NCI-H510A treated with DMSO at 0.1 percent for 48 hours (cell line): ENCODE measurements at regions not wholly inside any gene's neighbourhood (a gene's known extent, or its start where the extent isn't known, plus 50 kb on each side); places are given as distances from the start of the nearest gene placed in this dataset.
A peak's percentile ranks its signal among the peaks of the same experiment; 100 is the strongest.

Source experiments
- DNase-seq: peaks from one replicate; lab custom pipeline; 2025; lab: John Stamatoyannopoulos, UW

GRCh38 chr13:91085127-91085526 is 262.4 kb upstream of the MIR17HG start:
- DNase-seq, result no peak

DNA sequence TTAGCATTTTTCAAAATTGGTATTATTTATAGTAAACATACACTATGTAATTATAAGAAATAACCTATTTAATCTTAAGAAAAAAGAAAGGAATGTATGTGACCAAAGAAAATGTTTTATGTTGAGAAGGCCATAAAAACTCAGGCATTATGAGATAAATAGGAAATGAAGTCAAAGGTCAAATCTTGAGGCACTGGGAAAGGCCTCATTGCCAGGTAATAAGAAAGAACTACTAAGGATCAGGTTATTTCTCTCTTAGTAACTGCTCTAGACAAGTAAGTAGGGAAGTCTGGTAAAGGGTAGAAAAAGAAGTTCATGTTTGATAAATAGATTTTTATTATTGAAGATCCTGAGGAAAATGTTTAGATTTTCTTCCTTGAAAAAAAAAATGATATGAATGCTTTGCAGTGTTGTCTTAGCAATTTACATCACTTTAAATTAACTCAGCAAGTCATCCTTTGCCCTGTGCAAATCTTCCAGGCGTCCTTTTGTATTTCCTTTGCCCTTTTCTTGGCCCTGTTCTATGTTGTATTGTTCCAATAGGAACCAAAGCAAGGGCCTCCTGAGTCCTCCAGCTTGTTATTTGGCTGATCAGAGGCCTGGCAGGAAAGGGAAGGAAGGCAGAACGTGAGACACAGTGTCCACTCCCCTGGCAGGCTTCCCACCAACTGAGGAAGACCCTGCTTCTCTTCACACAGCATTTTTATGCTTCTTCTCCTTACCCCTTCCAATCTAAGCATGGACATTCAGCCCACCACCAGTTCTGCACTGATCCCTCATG is 260.4 kb upstream of the MIR17HG start:
- no peak for DNase-seq

DNA sequence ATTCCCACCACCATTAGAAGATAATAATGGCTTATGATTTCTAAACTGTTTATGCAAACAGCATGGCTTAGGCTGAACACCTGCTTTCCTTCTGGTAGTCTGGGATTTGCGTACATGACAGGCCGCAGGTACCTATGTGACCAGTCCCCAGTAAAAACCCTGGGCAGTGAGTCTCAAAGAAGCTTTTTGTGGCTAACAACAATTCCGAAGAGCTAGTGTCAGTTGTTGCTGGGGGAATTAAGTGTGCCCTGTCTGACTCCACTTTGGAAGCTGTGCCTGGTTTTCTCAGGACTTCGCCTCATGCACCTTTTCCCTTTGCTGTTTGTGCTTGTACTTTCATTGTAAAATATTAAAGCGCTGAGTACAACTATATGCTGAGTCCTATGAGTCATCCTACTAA is 250.2 kb upstream of the MIR17HG start:
- no peak for DNase-seq

- DNase-seq, result no peak
Measured at GRCh38 chr13:91099877-91100276, 247.6 kb upstream of the MIR17HG start.

GRCh38 chr13:91100944-91101343 is 246.5 kb upstream of the MIR17HG start:
- no peak for DNase-seq

DNA sequence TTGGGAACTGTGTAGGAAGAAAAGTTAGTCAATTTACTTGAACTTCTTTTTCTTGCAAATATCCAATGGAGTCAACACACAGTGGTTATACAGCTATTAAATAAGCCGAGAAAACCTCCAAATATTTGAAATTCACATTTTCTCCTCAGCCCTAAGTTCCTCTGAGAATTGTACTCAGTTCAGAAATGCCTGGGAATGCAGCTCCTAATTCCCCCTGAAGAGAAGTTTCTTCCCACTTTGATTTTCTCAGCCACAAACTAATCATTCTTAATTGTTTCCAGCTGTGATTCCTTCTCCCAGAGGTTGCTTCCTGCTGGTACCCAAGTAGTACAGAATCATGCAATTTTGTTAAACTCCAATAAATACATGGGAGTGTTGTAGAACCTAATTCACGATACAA is 246.1 kb upstream of the MIR17HG start:
- DNase-seq, result no peak

DNA sequence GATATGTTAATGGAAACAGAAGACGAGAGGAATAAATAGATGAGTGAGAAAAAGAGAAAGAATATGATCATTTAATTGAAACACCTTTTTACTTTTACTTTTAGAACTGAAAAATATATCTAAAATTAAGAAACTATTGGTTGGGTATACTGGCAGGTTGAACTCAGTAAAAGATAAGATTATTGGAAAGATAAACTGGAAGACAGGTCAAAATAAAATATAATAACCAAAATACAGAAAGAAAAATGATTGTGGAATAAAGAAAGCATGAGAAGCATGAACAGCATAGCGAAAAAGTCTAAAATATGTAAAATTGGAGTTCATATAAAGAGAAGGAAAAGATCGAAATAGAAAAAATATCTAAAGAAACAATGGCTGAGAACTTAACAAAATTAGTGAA is 242.2 kb upstream of the MIR17HG start:
- DNase-seq, result no peak

GRCh38 chr13:91106565-91106964 is 240.9 kb upstream of the MIR17HG start:
- no peak for DNase-seq

DNA sequence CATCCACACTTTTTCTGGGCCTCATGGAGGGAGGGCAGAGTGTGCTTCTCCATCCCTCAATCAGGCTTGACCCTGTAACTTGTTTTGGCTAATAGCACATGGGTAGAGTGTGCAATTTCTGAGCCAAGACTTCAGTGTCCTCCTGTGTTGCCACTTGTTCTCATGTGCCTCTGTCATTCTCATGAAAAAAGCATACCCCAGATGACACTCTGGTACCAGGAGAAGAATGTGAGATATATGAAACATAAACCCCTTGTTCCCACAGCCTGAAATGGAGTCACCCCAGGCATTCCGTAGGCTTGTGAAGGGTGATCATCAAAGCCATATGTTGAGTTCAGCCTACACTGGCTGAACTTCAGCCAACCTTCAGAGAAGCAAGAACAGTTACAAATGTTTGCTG is 239.2 kb upstream of the MIR17HG start:
- DNase-seq, result no peak

GRCh38 chr13:91111476-91112200 is 235.8 kb upstream of the MIR17HG start:
- no peak for DNase-seq

DNA sequence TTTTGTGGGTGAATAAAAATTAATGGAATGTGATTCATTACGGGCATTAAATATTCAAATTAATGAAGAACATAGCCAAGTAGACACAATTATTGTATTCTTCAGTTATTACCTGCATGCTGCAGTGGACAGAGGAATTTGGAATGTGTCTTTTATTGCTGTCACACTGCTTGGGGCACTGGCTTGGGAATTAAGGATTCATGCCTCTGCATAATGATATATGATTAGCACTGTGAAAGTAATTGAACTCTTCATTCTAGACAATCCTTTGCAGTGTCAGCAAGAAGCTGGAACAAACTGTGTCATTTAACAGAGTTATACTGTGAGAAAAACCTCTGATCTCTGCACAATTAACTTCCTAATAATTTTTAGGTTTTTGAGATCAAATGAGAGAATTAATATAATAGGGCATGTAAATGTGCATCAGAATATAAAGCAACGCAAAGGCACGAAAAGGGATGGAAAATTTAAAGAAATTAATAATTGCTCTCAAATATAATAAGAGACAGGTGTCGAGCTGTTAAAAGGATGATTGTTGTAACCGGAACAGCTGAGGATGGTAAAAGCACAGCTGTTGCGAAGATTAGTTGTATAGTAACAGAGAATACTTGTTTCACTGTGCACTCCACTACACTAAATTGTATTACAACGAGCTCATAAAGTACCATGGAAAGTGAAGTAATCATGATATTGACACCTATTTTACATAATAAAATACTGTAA is 235.1 kb upstream of the MIR17HG start:
- no peak for DNase-seq

DNA sequence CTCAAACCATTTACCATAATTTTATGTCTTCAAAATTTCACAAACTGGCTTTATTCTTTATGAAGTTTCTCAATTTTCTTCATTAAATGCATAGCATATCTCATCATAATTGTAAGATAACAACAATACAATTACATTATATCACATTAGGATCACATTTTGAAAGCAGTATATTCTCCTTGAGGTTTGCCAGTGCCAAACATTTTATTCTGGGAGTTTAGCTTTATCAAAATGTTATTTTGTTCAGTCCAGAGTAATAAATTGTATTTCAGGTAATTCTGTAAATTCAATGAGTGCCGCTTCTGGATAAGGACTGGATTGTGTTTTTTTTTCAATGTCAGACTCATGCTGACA is 234.6 kb upstream of the MIR17HG start:
- no peak for DNase-seq

- no peak for DNase-seq
Measured at GRCh38 chr13:91115776-91116175, 231.7 kb upstream of the MIR17HG start.

DNA sequence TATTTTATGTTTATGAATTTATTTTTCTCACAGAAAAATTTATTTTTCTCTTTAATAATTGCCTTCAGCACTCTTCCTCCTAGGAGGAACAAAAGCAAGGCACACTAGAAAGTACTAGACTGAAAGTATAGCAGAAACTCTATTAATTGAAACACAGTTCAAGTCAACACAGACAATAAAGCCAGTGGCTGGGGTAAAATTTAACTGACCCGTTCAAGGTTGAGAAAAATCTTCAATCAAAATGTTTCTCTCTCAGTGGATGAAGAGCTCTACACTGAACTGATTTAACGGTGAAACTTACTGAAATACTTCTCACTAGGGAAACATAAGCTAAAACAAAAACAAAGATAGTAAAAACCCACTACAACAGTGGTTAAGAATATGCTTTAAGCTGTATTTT is 230.1 kb upstream of the MIR17HG start:
- DNase-seq, result no peak

DNA sequence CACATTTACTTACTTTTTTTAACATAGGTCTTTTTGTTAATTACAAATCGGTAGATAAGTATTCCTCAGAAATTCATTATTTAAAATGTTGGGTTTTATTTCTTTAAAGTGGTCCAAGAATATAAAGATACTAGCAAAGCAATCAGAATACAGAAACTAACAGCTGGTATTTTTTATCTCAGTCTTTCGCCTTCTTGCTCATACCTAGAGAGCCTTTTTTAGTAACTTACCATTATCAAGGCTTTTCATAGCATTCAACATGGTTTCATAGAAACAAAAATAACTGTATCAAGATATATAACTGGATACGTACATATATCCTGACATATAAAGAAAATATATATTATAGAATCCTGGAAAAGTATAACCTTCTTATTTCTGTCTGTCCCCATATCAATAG is 227.8 kb upstream of the MIR17HG start:
- DNase-seq, result no peak

GRCh38 chr13:91122766-91123165 is 224.7 kb upstream of the MIR17HG start:
- DNase-seq, result no peak

DNA sequence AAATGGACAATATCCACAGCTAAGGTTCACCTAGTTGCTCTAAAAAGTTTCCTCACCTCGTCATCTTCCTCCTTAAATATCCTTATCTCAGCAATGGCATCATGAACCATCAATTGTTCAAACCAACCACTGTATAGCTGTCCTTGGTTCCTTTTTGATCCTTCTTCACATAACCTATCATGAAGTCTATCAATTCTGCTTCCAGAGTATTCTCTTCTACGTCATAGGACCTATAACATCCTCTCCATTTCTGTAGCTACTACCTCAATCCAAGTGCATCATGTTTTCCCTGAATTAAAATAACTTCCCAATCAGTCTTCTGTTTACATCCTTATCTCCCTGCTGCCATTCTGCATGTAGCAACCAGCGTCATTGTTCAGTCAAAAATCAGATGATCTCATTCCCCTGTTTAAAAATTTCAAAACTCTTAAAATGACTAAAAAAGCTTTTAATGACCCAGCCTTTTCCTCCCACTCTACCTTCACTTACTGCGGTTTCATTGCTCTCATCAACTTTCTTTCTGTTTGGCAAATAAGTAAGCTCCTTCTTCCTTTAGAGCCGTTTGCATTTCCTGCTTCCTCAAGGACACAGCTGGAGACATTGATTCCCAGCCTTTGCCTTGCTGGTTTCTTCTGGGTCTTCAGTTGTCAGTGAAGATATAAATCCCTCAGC is 223.9 kb upstream of the MIR17HG start:
- DNase-seq, result no peak

DNA sequence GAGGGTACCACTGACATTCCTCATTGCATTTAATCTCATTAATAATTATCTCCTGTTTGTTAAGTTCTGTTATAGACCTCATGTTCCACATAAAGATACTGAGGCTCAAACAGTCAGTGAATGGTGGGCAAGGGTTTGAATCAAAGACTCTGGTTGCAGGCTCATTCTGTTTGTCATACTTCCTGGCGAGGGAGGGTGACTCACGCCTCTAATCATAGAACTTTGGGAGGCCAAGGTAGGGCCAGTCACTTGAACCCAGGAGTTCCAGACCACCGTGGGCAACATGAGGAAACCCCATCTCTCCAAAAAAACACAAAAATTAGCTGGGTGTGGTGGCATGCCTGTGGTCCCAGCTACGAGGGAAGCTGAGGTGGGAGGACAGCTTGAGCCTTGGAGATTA is 220.7 kb upstream of the MIR17HG start:
- no peak for DNase-seq

- DNase-seq, result no peak
Measured at GRCh38 chr13:91127995-91128394, 219.5 kb upstream of the MIR17HG start.

DNA sequence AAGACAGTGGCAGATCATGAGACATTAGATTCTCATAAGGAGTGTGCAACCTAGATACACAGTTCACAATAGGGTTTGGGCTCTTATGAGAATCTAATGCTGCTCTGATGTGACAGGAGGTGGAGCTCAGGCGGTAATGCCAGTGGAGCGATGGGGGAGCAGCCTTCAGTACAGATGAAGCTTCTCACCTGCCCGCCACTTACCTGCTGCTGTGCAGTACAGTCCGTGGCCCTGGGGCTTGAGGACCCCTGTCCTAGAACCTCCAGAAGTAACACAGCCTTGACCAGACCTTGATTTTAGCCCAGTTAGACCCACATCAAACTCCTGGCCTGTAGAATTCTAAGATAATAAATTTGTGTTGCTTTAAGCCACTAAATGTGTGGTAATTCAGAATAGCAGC is 215.1 kb upstream of the MIR17HG start:
- DNase-seq, result no peak

DNA sequence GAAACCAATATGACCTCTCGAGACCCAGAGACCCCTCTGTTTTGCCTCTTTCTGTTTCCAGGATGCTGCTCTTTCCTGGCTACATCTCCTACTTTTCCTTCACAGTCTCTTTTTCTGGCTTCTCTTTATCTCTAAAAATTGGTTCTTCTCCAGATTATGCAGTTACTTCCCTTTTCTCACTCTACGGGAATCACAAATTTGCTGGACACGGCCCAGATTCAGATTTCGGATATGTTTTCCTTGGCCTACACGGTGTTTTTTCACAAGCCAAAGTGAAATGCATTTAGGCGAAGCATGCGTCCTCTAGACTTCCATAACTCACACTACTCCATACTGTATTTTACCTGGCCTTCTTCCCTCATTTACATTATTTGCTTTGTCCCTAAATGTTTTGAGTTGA is 214.7 kb upstream of the MIR17HG start:
- no peak for DNase-seq

DNA sequence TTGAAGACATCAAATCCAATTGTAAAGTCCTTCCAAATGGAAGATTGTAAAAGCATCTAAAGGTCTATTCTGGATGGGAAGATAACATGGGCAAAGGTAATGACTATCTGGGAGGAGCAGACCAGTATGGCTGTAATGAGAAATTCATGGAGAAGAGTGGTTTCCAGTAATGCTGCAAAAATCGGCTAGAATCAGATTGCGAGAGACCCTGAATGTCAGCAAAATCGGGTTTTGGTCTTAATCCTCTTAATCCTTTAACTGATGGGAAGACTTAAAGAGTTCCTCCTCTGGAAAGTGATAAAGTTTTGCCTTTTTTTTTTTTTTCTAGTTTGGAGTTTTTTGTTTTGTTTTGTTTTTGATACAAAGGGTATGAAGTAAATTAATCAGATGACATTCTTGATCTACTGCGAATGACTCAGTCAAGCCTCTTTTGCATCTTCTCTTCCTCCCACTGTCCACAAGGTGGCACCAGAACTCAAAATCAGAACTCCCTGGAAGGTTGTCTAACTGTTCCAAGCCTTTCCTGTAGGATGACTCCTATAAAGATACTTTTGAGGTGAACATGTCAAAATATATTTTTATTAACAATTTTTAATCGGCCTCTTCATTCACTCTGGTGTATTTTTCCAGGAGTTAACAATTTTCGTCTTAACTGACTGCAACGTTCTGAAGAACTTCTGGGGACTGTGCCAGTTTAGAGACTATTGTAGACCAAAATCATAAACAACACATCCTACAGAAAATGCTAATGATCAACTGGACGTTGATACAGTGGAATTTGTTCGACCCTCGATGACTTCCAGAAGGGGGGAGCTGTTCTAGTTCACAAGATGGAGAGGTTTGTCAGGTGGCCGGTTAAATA is 213.3 kb upstream of the MIR17HG start:
- DNase-seq, result peak; percentile 62
